GM11168 (cell line): ENCODE measurements at regions not wholly inside any gene's neighbourhood (a gene's known extent, or its start where the extent isn't known, plus 50 kb on each side); places are given as distances from the start of the nearest gene placed in this dataset.

Experiments
- in situ Hi-C: fragments of 300-500 bp; cut with MboI; formaldehyde crosslinking; loops from one replicate; pipeline ENCODE4 v1.12.0; 2022; ENCODE audit warnings: low sequenced_read_pairs; ENCODE audit not compliant: unreplicated experiment

DNA sequence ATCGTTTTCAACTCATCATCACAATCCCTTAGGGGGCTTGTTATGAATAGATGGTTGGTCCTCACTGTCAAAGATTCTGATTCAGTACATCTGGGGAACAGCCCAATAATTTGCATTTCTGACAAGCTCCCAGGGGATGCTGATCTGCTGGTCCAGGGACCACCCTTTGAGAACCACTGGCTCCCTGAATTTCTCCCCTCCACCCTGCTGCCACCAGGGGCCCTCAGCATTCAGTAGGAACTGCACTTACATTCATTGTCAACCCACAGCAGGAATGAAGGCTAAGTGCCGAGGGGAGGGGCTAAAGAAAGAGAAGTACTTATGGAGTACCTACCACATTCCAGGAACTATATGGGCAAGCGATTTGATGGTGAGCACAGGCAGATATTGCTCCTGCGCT is 85.9 kb downstream of the BOD1 start:
- in situ Hi-C loops = no loop called here

DNA sequence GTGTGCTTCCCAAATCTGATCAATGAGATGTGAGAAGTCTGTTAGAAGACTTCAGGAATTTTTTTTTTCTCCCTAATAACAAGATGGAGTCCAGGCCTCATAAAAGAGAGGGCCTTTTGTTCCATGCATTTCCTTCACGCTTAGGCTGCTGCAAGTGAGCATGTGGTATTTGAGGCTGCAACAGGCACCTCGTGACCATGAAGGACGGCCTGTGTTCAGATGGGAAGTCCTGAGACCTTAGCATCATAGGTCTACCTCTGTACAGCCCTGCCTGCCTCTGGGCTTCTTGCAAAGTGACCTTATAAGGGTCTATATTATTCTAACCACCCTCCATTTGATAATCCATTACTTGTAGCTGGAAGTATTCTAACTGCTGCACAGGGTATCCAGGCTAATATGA is 86.6 kb downstream of the BOD1 start:
- in situ Hi-C loops = no loop called here

DNA sequence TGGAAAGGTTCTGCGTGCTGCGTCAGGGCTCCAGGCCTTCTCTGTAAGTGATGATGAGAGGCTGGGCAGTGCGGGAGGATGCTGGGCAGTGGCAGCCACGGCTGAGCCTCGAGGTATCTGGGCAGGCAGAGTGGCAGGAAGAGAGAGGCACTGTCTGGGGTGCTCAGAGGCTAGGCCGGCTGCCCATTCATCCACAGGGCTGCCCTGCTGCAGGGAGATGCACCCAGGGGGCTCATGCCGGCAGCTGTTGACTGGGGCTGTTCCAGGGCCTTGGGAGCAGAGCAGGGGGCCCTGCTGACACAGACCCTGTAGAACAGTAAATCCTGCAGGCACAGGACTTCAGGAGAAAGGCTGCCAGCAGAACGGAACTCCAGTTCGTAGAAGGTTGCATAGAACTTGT is 88.8 kb downstream of the BOD1 start:
- in situ Hi-C loops = no loop called here

DNA sequence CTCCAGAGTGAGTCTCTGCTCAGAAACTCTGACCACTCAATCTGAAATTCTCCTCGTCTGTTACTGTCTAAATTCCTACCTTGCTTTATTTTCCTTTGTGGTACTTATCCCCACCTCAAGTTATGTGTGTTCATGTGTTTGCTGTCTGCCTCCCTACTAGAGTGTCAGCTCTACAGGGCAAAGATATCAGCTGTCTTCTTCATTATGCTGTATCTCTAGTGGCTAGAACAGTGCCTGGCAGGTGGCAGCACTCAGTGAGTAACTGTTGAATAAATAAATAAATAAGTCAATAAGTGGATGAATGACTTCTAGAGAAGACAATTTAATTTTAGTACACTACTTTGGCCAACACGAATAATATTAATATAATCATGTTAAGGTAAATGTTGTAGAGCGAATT is 92.3 kb downstream of the BOD1 start:
- in situ Hi-C loops = no loop called here

DNA sequence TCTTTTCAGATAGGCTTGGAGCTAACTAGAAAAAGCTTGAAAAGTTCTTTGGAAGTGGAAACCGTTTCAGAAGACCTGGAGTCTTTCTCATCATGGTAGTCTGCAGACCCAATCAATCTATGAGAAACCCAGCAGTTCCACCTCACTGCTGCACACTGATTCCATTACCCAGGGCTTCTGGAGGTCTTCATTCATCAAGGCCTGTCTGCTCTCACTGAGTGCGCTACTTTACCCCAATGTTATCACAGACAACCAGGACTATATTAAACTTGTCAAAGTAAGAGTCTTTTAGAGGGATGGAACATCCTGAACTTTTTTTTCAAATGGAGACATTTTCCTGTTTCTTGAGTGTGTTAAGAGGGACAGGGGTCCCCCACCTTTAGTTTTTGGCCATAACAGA is 93.1 kb downstream of the BOD1 start:
- in situ Hi-C loops = no loop called here

DNA sequence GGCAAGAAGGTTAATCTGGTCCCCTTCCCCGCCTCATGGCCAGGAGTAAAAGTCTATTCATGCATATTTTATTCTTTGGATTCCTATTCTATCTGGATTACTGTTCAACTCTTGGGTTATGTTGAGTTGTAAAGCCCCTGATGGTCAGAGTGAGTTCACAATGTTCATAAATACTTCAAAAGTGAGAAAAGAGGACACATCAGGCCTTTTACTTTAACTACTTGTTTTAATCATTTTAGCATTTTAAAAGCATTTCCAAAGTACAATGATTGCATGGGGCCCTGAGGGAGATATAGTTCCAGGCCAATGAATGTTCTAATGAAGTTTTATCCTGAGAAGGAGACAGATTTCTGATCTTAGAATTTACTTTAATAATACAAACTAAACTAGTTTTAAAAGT is 93.9 kb downstream of the BOD1 start:
- in situ Hi-C loops = no loop called here

DNA sequence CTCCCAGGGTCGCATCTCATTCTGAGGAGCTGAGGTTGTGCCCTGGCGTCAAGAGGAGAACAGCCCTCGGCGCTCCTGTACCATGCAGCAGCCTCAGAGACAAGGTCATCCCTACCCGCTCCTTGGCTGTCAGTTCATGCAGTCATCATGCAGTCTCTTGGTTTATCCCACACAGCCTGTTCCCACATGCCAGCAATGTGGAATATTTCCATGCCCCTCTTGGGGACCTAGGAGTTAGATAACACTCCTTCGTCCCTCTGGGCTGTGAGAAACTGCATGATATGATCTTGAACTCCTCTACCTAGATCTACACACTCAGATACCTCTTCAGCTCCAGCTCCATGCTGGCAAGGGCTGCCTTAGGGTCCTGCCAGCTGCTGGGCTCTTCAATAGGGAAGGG is 97.6 kb downstream of the BOD1 start:
- in situ Hi-C loops = no loop called here

DNA sequence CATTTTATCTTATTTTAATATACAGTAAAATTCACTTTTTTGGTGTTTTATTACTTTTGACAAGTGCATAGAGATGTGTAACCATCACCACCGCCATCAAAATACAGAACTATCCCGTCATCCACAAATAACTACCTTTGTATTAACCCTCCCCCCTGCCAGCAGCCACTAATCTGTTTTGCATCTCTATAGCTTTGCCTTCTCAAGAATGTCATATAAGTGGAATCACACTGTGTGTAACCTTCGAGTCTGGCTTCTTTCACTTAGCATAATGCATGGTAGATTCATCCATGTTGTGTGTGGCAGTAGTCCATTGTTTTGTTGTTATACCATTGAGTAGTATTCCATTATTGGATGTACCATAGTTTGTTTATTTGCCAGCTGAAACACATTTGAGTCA is 98.8 kb downstream of the BOD1 start:
- in situ Hi-C loops = no loop called here

DNA sequence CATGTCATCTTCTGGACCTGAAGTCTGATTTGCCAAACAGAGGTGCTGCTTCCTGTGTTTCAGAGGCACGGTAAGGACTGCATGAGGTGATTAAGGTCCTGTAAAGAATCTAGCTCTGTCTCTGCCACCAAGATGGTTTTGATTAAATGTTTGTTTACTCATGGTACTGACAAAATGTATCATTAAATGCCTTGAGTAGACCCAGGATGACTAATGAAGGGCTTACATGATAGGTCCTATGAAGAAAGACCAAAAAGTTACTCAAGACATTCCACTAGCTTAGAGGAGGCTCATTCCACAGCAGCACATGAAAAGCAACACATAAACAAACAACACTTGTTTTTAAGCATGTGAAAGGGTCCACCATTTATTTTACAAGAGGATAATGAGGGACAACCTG is 100.9 kb downstream of the BOD1 start:
- in situ Hi-C loops = no loop called here

DNA sequence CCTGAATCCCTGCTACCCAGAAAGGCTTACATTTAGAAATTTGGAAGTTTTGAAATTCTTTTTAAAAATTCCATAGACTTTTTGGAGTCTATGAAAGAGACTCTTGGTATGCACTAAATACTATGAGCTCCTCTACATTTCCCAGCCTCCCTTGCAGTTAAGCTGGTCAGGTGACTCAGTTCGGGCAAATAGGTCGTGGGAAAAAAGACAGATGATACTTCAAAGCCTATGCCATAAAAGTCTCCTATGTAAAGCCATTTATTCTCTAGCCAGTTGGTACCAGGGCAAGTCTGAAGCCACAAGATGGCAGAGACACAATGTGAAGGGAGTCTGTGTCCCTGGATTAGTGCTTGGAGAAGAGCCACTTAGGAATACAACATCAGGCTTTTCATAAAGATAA is 101.8 kb downstream of the BOD1 start:
- in situ Hi-C loops = no loop called here

DNA sequence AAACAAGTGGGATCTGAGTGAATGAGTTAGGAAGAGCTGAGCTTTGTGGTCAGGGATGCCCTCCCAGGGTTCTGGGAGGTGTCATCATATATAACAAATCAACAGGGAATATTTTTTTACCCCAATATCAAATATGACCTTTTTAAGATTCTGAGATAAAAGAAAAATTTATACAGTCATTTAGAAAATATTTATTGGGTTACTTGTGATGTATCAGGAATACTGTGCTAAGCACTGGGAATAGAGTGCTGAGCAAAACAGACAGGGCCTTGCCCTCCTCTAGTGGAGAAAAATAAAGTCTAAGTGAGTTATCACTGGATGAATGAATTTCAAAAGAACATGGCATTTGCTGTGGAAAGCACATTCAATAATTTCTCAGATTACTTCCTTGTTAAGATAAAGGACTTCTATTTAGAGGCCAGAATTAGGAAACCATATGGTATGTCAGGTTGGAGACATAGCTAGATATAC is 102.9 kb downstream of the BOD1 start:
- in situ Hi-C loops = no loop called here

DNA sequence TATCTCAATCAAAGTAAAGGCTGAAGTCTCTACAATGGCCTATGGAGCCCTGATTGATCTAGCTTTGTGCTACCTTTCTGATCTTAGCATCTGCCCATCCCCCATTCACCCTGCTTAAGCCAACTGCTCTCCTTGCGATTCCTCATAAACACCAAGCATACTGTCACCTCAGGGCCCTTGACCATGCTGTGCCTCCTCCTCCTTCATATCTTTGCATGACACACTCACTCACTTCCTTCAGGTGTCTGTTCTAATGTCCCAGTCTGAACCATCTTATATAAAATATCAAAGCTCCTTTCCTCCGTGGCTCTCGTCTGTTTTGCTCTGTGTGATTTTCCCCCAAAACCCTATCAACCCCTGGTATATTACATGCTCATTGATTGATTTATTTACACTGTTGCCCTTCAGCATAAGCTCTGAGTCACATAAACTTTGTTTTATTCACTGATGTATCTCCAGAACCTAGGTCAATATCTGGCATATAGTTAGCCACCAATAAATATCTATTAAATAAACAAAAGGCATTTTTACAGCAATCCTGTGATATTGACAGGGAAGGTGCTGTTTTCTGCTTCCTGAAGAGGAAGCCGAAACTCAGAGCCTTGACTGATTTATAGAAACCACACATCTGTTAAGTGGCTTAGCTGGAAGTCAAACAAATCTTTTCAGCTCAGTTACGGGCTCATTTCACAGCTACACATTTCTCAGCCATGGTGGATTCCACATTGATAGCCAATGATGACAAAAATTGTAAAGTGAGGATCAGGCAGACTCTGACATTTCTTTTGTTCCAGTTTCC is 103.6 kb downstream of the BOD1 start:
- in situ Hi-C loops = no loop called here

DNA sequence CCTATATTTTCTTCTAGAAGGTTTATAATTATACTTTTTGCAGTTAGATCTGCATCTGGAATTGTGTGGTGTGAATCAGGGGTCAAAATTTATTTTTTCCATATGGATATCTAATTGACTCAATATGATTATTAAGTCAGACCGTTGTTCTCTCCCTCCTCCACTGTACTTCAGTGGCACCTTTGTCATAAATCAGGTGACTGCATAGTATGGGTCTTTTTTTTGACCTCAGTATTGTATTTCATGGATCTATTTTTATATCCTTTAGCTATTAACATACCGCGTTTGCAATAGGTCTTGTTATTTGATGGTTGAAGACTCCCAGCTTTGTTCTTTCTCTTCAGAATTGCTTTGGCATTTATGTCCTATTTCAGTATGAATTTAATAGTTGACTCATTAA is 107.4 kb downstream of the BOD1 start:
- in situ Hi-C loops = no loop called here

DNA sequence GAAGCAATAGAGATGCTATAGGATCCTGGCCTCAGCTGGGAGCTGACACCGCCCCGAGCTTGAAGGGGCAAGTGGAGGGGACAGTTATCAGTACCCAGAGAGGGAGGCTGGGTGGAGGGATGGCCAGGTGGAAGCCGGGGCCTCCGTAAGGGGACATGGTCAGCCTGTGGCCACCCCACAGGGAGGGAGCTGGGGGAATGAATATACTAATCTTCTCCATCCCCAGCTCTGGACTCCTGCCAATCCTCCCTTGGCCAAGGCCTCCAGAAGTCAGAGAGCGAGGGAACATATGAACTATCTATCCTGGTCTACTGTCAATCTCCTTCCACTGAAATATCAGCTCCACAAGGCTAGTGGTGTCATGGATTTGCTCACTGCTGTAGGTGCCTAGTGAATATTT is 109.3 kb downstream of the BOD1 start:
- in situ Hi-C loops = no loop called here

DNA sequence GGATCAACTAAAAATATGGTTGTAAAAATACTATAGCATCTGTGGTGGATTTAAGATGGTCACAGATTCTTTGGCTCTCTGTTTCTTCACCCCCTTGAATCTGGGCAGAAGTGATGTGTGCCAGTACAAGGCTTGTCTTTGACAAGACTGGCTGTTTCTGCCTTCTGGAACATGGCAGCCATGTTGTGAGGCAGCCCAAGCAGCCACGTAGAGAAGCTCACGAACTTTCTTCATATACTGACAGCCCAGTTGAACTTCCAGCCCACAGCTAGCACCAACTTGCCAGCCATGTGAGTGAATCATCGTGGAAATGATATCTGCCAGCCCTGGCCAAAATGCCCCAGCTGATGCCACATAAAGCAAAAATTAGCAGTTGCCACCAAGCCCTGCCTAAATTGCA is 110.8 kb downstream of the BOD1 start:
- in situ Hi-C loops = no loop called here

DNA sequence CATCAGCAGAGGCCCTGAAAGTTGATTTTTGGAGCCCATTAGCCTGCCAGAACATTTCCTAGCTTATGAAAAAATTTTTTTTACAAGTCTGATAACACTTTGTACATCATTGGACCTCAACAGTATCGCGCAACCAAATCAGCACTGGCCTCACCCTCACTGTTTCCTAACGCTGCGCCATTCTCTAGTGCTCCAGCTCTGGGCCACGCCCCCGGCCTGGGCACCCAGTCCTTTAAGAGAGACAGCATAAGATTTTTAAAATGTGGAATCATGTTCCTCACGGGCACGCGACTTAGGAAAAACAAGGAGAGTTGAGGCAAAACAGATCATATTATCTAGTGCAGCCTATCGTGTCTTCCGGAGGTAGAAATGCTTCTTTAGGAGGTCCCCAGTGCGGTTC is 114.5 kb downstream of the BOD1 start:
- in situ Hi-C loops = no loop called here

DNA sequence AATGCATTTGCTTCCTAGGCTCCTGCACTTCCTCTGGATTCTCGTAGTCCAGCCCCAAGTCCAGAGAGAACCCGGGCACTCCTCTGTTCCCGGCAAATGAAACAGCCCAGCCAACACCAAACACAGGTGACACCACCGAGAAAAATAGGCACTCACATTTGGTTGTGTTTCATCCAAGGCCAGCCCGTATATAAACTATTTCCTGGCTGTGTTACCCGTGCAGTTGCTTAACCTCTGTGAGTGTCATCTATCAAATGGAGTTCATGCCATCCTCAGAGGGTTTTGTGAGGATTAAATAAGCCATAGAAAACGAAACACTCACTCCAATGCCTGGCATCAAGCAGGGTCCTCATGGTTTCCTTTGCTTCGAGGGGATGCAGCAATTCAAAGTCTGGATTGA is 115.2 kb downstream of the BOD1 start:
- in situ Hi-C loops = no loop called here

DNA sequence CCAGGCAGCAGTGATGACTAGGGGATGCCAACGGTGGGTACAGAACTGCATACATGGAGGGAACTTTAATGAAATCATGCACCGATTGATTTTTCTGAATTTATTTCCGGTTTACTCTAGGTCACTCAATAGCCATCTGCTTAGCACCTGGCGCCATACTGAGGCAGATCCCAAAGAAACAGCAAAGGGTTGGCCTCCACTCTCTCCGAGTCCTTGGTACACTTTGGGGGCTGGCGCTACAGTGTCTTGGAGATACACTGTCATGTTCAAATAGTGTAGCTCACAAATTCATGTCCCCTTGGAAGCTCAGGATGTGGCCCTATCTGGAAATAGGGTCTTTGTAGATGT is 116.3 kb downstream of the BOD1 start:
- in situ Hi-C loops = no loop called here

DNA sequence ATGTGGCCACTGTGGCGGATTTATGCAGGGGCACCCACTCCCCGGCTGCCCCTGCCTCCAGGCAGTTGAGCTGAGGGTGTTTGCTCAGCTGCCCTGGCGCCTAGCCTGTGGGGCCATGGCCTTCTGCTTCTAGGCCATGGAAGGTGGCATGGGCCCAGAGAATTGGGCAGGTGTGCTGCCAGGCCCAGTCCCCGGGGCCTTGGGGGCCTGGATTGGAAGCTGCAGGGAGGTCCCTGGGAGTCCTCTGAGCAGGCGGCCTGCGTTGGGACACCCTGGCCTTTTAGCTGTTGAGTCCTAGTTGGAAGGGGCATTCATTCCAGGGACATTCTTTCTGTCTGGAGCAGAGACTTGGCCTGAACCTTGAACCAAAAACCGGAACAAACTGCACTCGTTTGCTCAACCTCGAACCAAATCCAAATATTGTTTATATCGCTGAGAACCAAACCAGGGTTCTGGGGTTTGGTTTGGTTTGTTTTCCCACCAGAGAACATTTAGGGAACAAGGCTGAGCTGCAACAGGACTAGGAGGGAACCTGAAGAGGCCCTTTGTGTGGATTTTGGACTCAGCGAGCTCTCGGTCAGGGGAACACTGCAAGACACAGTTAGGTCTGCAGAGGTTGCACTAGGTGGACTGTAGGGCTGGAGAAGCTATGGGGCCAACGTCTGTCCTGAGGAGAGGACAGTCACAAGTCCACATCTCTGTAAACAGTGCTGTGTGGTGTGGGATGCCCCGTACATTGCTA is 116.8 kb downstream of the BOD1 start:
- in situ Hi-C loops = no loop called here

DNA sequence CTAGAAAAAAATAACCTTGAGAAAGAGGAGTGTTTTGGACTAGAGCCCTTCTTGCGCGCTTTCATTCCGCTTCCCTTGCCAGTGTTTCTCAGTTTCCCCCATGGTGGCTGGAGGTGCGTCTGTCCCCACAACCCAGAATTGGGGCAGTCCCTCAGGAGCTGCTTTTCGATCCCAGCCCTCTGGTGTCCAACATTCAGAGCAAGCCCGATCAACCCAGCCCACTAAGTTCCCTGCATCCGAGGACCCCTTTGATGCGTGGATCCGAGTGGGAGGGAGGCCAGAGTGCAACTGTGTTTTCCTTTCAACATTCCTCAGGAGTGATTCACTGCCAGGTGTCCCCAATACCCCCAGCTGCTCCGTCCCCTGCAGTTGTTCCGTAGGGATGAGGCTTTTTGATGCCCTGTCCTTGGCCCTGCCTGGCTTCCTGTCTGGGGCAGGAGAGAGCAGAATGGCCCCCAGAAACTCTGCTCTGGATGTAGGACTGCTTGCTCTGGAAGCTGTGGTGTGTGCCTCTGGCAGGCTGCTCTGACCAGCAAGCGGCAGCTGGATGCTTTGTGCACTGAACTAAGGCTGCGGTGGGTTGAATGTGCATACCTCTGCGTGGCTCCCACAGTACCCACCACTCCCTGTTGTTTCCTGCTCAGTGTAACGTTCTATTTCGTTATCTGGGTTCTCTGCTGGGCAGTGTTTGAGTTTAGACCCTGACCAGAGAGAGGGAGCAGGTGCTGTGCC is 117.5 kb downstream of the BOD1 start:
- in situ Hi-C loops = no loop called here

DNA sequence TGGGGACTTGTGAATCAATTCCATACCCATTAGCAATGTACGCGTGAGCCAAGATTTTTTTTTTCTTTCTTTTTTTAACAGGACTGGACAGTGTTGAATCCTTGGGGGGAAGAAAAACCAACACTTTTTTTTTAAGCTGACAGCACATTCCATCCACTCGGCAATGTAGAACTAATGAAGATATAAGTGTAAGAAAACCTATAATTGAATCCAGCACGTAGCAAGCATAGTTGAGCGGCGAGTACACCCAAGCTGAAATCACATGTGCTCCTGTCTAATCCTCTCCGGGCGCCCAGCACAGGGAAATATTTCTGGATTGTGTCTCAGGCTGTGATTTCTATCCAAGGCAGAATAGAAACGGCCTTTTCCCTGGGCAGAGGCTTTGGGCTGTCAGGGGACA is 118.2 kb downstream of the BOD1 start:
- in situ Hi-C loops = no loop called here
